HG03196 (cell line): ENCODE measurements at regions not wholly inside any gene's neighbourhood (a gene's known extent, or its start where the extent isn't known, plus 50 kb on each side); places are given as distances from the start of the nearest gene placed in this dataset.
"Not testable (repeated sequence)": the region's sequence is repeated elsewhere in the genome, so short reads cannot be mapped to it uniquely, and the experiment has no call there.

Experiments used
- ATAC-seq: cut with Tn5 transposase; IDR thresholded peaks from one replicate; pipeline ENCODE4 v1.9.1; 2021; ENCODE audit not compliant: unreplicated experiment

DNA sequence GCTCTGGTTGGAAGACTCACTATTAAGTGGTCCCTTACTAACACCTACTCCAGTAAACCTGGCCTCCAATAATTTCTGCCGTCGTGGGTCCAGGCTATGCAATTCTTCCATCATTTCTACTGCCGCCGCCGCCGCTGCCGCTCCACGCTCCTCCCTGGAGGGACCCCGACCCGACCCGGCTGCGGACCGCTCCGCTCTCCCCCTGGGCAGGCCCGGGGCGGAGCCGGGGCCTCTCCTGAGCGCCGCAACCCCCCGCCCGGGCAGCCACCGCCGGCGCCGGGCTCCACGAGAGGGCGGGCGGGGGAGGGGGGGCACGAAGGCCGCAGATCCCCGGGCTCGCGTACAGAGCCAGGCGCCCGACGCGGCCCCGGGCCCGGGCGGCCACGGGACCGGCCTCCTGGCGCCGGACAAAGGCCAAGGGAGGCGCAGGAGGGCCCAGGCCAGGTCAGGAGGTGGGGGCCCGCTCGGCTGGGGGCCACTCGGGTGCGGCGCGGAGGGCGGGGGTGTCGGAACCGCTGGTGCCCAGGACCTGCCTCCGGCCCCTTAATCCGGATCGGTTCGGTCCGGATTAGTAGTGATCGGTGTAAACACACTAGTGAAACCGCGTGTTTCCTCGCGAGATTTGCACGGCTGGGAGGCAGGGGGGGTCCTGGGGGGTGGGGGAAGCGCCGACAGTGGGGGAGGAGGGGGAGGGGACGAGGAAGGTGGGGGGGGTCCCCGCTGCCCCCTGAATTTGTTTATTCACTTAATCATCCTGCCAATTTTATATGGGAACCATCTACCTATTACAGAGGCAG lies 215.1 kb upstream of the CCL2 start:
- not testable (repeated sequence) for ATAC-seq

- ATAC-seq = no peak
These were observed 209.1 kb upstream of the CCL2 start for GRCh38 chr17:34045990-34046389.

DNA sequence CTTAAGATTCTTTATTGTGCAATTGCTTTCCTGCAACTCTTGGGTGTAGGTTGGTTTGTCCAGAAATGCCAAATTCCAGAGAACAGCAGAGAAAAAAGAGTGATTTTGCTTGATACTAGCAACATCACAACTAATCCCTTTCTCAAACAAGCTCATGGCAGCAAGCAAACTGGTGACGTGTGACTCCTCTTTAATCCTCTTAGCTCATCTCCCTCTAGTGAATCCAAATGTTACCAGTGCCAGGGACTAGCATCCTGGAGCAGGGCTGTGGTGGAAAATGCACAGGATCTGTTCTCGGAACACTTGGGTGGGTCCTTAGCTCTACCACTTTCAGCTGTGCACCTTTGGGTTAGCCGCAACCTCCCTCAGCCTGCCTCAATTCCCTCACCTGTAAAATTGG lies 204.0 kb upstream of the CCL2 start:
- ATAC-seq = no peak

DNA sequence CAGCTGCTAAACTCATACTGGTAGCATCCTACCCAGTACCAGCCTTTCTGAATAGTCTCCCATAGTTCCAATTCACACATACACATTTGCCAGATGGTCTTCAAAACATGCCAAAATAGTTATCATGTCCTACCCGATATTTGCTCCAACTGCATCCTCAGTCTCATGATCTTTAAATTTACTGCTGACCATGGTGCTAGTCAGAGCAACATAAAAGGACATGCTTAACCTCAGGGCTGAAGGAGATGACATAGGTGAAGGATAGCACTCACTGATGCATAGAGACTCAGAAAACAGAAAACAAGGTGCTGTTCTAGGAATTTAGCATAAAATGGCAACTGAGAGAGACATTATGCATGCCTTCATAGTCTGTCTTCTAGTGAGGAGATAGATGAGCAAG lies 200.6 kb upstream of the CCL2 start:
- ATAC-seq = no peak

GRCh38 chr17:34055606-34056005 lies 199.5 kb upstream of the CCL2 start:
- no peak for ATAC-seq

DNA sequence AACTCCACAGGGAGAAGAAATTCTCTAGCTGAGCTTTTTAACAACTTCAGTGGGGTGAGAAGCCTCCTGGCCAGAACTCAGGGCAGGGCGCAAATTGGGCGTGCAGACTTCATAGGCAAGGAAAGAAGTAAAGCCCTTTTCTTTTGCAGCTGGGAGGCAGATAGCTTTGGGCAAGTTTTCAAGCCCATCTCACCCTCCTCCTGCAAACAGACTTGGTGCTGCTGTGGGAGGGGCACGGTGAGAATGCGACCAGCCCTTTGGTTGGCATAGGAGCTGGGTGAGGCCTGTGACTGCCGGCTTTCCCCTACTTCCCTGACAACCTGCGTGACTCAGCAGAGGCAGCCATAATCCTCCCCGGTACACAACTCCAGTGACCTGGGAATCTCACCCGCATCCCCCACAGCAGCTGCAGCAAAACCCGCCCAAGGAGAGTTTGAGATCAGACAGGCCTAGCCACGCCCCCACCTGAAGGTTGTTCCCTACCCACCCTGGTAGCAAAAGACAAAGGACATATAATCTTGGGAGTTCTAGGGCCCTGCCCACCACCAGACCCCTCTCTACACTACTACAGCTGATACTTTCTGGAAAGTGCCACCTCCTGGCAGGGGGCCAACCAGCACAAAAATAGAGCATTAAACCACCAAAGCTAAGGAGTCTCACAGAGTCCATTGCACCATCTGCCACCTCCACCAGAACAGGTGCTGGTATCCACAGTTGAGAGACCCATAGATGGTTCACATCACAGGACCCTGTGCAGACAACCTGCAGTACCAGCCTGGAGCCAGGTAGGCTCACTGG lies 195.5 kb upstream of the CCL2 start:
- ATAC-seq = no peak

DNA sequence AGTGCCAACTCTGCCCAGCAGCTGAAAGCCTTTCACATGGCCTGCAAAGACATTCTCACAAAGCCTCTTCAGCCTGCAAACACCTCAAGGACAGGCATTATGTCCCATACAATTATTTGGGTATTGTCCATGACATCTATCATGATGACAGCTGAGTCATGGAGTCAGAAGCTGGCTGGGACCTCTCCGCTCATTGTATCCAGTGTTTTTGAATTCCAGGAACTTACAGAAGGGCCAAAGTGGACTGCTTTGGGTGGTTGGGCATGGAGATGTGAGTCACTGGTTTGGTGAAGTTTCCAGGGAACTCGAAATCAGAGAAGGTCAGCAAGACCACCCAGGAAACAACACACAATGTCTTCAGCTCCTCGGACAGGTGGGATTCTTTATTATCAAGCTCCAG lies 188.6 kb upstream of the CCL2 start:
- ATAC-seq = no peak

DNA sequence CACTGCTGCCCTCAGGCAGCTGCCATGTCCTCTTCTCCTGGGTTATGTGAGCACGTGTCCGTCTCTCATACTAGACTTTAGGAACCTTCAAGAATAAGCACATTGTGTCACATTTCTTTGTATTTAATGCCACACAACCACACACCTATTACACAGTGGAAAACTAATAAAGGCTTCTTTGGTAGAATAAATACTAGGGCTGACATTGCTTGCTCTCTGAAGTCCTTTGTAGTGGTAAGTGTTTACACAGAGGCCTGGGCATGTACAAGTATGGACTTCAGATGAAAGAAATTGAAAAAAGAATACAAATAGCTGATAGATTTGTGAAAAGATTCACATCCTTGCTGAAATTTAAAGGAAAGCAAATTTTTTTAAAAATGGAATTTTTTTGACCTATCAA lies 188.1 kb upstream of the CCL2 start:
- no peak for ATAC-seq

DNA sequence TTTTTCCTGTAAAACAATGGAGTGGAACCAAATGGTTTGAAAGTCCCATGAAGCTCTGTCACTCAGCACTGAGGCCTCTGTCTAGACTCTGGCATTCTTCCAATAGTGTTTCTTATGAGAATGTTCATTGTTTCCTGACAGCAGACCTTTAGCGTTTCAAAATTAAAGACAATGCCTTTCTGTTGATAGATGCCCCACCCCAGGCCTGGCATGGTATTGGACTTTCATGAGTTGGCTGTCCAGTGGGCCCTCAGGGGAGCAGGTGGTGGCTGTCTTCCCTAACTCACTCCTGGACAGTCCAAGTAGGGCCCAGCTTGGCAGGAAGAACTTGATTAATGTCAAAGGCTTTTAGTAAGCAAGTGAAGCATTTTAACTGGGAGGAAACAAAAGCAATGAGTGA lies 186.5 kb upstream of the CCL2 start:
- ATAC-seq = no peak

DNA sequence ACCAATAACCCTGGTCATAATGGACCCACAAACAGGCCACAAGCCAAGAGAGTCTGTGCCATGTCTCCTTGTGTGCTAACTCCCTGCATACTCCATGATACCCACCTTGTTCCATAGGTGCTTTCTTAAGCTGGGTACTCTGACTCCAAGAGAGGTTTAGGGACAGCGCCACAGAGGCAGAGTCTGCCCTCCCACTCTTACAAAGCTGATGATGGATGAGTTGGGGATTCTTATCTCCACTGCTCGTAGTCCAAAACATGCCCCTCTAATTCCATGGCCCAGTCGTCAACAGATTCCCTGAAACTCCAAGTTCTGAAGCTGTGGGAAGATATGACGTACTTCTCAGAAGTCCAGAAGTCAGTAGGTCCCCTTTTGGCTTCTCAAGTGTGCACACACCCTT lies 184.4 kb upstream of the CCL2 start:
- no peak for ATAC-seq

- no peak for ATAC-seq
These were observed 183.1 kb upstream of the CCL2 start for GRCh38 chr17:34071886-34072420.

DNA sequence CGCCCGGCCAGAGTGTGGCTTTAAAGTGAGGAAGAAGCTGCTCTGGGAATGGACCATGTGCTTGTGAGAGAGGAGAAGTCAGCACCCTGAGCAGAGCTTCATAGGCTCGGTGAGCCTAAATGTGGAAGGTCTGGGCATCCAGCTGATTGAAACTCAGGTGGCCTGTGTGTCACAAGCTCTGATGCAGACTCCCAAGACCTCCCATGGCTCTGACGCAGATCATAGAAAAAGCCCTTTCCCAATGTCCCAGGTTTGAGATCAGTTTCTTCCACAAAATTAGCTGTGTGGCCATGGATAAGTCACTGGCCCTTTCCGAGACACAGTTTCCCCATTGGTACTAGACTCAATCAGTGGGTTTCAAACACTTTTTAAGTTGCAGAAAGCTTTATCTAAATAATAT lies 180.0 kb upstream of the CCL2 start:
- no peak for ATAC-seq

DNA sequence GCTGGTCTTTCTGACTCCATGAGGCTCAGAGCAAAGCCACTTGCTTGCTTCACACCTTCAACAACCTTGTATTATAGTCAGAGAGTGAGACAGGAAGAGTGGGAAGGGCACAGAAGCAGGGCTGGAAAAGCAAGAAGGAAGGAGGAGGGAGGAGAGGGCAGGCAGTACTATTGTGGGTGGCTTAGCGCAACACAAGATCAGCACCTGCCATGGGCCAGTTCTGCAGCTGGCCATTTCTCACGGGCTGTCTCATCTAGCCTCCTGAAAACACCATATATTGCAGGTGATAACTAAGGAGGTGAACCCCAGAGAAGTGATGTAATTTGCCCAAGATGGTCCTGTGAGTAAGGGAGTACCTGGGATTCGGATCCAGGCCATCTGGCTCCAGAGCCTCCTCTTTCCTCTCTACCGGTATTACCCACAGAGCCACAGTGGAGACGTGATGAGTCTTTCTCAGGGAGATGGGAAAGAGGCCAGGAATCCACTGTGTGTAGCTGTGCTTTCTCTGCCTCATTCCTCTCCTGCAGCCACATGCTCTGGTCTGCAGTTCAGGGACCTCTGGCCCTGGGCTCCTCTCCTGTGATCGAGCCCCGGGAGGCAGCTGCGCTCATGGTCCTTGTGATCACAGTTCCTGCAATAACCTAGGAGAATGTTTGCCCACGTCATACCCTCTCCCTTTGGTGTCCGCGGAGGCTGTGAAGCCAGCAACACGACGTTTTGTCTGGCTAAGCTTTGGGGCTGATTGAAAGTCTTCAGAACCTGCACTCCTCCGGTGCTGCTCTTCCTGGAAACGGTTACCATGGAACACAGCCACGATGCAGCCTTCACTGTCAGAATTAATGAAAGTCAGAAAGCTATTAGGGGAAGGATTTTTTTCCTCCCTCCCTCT lies 178.1 kb upstream of the CCL2 start:
- no peak for ATAC-seq

DNA sequence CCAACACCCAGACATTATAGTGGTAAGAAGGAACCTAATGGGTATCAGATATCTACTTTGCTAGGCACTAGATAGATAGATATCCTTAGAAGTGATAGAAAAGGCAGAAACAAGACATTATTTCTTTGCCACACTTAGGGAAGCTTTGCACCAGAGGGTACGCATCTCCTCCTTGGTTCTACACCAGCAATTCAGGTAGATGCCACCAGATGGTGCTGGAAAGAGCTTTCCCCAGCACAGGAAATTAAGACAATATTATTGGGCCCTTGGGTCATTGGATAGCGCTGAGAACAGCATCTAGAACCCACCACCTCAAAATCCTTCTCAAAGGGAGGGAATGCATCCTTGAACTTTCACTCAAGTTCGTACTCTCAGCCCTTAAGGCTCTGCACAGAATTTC lies 173.8 kb upstream of the CCL2 start:
- no peak for ATAC-seq

DNA sequence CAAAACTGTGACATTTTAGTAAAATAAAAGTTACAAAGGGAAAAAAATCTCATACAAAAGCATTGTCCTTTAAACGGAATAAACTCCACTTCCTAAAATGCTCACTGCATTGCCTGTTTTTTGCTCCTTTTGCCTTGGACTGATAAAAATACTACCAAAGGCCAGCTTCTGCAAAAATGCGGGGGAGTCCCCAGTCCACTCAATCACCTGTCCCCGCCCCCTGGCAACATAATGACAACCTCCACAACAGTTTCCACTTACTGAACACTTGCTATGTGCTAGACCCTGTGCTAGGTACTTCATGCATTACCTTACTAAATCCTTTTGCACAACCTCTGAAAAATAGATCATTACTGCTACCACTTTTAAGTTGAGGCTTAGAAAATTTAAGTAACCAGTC lies 172.7 kb upstream of the CCL2 start:
- no peak for ATAC-seq

GRCh38 chr17:34089042-34089441 lies 166.0 kb upstream of the CCL2 start:
- ATAC-seq = not testable (repeated sequence)

DNA sequence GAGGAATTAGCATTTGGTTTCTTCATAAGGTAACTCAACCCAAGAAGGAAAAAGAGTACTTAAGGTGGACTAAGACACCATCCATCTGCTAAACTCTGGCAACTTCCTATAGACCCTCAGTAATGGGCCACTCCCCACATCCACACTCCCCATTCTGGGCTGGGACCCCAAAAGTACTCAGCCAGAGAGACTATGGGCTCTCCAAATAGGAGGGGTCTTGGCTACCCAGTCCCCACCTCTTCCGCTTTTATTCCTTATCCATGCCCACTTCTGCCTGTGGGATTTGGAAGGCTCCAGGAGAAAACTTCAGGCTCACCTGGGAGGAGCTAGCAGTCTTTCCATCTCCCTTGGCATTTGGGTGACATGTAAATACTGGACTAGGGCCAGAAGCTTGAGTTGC lies 164.5 kb upstream of the CCL2 start:
- ATAC-seq = no peak

- no peak for ATAC-seq
These were observed 163.1 kb upstream of the CCL2 start for GRCh38 chr17:34091975-34092374.

GRCh38 chr17:34095106-34095505 lies 160.0 kb upstream of the CCL2 start:
- ATAC-seq = no peak

GRCh38 chr17:34098699-34099098 lies 156.4 kb upstream of the CCL2 start:
- no peak for ATAC-seq

GRCh38 chr17:34099859-34100515 lies 155.1 kb upstream of the CCL2 start:
- ATAC-seq = no peak
